ENCODE measurements at regions not wholly inside any gene's neighbourhood (a gene's known extent, or its start where the extent isn't known, plus 50 kb on each side); places are given as distances from the start of the nearest gene placed in this dataset.

DNA sequence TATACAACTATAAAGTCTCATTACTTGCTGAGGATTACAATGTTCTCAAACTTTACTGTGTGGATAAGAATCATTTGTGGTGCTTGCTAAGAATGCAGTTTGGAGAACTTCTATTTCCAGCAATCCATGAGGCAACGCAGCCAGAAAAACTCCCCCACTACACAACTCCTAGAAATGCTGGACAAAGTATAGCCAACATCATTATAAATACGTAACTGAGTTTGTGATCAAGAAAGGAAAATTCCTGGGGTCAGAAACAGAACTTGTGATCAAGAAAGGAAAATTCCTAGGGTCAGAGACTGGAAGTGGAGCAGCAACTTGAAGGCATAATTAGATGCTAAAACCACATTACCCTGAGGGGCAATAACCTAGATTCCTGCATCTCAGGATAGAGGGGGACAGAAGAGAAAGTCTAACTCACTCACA is 81.1 kb downstream of the MAT2B start:
- no peaks in the 10 kb centered on the region for H3K9me3 ChIP-seq (ENCODE audit: low read length)
- no peak for FAIRE-seq
- no peak overlapping the region for H3K27ac ChIP-seq (ENCODE audit: extremely low read length, insufficient read depth, low read length)
- no peak overlapping the region for H3K4me3 ChIP-seq (replicated peaks in 1 of 3; ENCODE audit: insufficient read depth in 1 of 3, low read depth in 2 of 3, low read length in 3 of 3)
- intact Hi-C loops (cut with micrococcal nuclease; ENCODE audit: unreplicated experiment) (no loop called here), in situ Hi-C loops (cut with HindIII; ENCODE audit: extremely low pct_ligation_motif_present, low pct_unique_long_range_greater_than_20kb) (no loop called here)
- no peak for ATAC-seq
- H2AFZ ChIP-seq (ENCODE audit: low read length) = no peak overlapping the region
- H4K20me1 ChIP-seq (ENCODE audit: insufficient read depth, low read length) = no peaks in the 10 kb centered on the region
- H3K36me3 ChIP-seq (replicated peaks in 1 of 2; ENCODE audit: control insufficient read depth in 1 of 2, insufficient read depth in 2 of 2, low read length in 2 of 2) = no peaks in the 10 kb centered on the region
- no peaks in the 10 kb centered on the region for H3K4me1 ChIP-seq (ENCODE audit: insufficient read depth, low read length)
- DNase-seq (ENCODE audit: low spot score) = no peak
- CTCF ChIA-PET (ENCODE audit: low intra/inter-chr PET ratio, low total read pairs) = no interaction called here
- H3K27me3 ChIP-seq (ENCODE audit: control insufficient read depth in 1 of 2, insufficient read depth in 2 of 2, low read length in 2 of 2) = no peaks in the 10 kb centered on the region
- no TSS peak for BruUV-seq (replicated peaks)
- no peak overlapping the region for H3K9ac ChIP-seq (ENCODE audit: insufficient read depth, low read depth, low read length)
- no peak overlapping the region for H3K4me2 ChIP-seq (ENCODE audit: low read depth, low read length)
- POLR2A ChIA-PET = no interaction called here
- 6% methylated on average over 2 of the region's 2 CpGs for WGBS (ENCODE audit: low lambda C conversion rate)
- no peaks in the 10 kb centered on the region for H3K79me2 ChIP-seq (ENCODE audit: insufficient read depth, low read length)
- TF ChIP-seq, protein P1, sequence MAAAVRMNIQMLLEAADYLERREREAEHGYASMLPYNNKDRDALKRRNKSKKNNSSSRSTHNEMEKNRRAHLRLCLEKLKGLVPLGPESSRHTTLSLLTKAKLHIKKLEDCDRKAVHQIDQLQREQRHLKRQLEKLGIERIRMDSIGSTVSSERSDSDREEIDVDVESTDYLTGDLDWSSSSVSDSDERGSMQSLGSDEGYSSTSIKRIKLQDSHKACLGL (CRISPR knock-in tag; IDR thresholded peaks at IDR 0.05) = no peak
- no peak for TF ChIP-seq U2AF2 (IDR thresholded peaks at IDR 0.05; ENCODE audit: low read depth, low read length)
- no peak for TF ChIP-seq GATAD2A (CRISPR knock-in tag; IDR thresholded peaks at IDR 0.05)
- no peak for TF ChIP-seq CENPT (CRISPR knock-in tag; IDR thresholded peaks at IDR 0.05; ENCODE audit: low read depth)
- TF ChIP-seq CHCHD3 (CRISPR knock-in tag; IDR thresholded peaks at IDR 0.05) = no peak
- TF ChIP-seq, protein P2, sequence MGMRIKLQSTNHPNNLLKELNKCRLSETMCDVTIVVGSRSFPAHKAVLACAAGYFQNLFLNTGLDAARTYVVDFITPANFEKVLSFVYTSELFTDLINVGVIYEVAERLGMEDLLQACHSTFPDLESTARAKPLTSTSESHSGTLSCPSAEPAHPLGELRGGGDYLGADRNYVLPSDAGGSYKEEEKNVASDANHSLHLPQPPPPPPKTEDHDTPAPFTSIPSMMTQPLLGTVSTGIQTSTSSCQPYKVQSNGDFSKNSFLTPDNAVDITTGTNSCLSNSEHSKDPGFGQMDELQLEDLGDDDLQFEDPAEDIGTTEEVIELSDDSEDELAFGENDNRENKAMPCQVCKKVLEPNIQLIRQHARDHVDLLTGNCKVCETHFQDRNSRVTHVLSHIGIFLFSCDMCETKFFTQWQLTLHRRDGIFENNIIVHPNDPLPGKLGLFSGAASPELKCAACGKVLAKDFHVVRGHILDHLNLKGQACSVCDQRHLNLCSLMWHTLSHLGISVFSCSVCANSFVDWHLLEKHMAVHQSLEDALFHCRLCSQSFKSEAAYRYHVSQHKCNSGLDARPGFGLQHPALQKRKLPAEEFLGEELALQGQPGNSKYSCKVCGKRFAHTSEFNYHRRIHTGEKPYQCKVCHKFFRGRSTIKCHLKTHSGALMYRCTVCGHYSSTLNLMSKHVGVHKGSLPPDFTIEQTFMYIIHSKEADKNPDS (CRISPR knock-in tag; IDR thresholded peaks at IDR 0.05) = no peak
- TF ChIP-seq TAF15 (IDR thresholded peaks at IDR 0.05; ENCODE audit: low read depth, low read length, poor library complexity, severe bottlenecking) = no peak
- TF ChIP-seq, protein P3, sequence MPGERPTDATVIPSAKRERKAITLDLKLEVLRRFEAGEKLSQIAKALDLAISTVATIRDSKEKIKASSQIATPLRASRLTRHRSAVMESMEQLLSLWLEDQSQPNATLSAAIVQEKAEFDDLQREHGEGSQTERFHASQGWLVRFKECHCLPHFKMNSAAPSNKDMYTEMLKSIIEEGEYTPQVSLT (CRISPR knock-in tag; IDR thresholded peaks at IDR 0.05; ENCODE audit: borderline replicate concordance, low read depth) = no peak
- TF ChIP-seq, protein P4, sequence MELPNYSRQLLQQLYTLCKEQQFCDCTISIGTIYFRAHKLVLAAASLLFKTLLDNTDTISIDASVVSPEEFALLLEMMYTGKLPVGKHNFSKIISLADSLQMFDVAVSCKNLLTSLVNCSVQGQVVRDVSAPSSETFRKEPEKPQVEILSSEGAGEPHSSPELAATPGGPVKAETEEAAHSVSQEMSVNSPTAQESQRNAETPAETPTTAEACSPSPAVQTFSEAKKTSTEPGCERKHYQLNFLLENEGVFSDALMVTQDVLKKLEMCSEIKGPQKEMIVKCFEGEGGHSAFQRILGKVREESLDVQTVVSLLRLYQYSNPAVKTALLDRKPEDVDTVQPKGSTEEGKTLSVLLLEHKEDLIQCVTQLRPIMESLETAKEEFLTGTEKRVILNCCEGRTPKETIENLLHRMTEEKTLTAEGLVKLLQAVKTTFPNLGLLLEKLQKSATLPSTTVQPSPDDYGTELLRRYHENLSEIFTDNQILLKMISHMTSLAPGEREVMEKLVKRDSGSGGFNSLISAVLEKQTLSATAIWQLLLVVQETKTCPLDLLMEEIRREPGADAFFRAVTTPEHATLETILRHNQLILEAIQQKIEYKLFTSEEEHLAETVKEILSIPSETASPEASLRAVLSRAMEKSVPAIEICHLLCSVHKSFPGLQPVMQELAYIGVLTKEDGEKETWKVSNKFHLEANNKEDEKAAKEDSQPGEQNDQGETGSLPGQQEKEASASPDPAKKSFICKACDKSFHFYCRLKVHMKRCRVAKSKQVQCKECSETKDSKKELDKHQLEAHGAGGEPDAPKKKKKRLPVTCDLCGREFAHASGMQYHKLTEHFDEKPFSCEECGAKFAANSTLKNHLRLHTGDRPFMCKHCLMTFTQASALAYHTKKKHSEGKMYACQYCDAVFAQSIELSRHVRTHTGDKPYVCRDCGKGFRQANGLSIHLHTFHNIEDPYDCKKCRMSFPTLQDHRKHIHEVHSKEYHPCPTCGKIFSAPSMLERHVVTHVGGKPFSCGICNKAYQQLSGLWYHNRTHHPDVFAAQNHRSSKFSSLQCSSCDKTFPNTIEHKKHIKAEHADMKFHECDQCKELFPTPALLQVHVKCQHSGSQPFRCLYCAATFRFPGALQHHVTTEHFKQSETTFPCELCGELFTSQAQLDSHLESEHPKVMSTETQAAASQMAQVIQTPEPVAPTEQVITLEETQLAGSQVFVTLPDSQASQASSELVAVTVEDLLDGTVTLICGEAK (IDR thresholded peaks at IDR 0.05) = no peak
- TF ChIP-seq, protein P4 (CRISPR knock-in tag; IDR thresholded peaks at IDR 0.05) = no peak
- TF ChIP-seq, protein P5, sequence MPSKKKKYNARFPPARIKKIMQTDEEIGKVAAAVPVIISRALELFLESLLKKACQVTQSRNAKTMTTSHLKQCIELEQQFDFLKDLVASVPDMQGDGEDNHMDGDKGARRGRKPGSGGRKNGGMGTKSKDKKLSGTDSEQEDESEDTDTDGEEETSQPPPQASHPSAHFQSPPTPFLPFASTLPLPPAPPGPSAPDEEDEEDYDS (CRISPR knock-in tag; IDR thresholded peaks at IDR 0.05) = no peak
- no peak for TF ChIP-seq PHF20 (CRISPR knock-in tag; IDR thresholded peaks at IDR 0.05)
- TF ChIP-seq ZNF143 (CRISPR knock-in tag; IDR thresholded peaks at IDR 0.05) = no peak
- TF ChIP-seq RFX5 (IDR thresholded peaks at IDR 0.05; ENCODE audit: low read depth, low read length) = no peak
